ENCODE measurements at regions not wholly inside any gene's neighbourhood (a gene's known extent, or its start where the extent isn't known, plus 50 kb on each side); places are given as distances from the start of the nearest gene placed in this dataset.
"Not testable (repeated sequence)": the region's sequence is repeated elsewhere in the genome, so short reads cannot be mapped to it uniquely, and the experiment has no call there.

DNA sequence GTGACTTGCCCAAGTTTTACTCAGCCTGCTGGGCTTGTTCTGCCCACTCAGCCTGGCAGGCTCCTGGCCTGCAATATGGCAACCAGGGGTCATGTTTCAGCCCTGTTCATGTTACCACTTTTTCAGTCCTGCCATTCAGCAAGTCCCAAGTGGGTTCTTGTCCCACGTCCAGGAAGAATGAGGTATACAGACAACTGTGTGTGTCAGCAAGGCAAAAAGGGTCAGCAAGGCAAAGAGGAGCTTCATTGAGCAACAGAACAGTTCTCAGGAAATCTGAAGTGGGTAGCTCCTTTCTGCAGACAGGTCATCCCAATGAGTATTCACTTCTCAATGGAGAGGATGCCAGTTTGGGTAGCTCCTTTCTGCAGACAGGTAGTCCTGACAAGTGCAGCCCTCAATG, 1233.3 kb upstream of the B3GALT2 start:
- Mint-ChIP-seq H3K36me3 (ENCODE audit: low read depth) (peaks cover 3% of the 10 kb centered on the region), H3K4me1 (no peaks in the 10 kb centered on the region), H3K27me3 (ENCODE audit: insufficient read depth) (no peaks in the 10 kb centered on the region), H3K4me3 (no peak overlapping the region), H3K9me3 (peaks cover 19% of the 10 kb centered on the region), H3K27ac (no peak overlapping the region)
- Histone ChIP-seq H3K4me1 (ENCODE audit: control insufficient read depth, insufficient read depth, low read length) (no peaks in the 10 kb centered on the region), H3K9me3 (ENCODE audit: control insufficient read depth, low read length) (peaks cover 11% of the 10 kb centered on the region), H3K4me3 (ENCODE audit: low read length) (no peak overlapping the region), H3K27me3 (ENCODE audit: control insufficient read depth, insufficient read depth, low read length, poor library complexity, severe bottlenecking) (no peaks in the 10 kb centered on the region), H3K9ac (ENCODE audit: extremely low read depth, low read length, poor library complexity, severe bottlenecking) (no peak overlapping the region), H3K27ac (ENCODE audit: low read depth, low read length) (no peak overlapping the region), H3K36me3 (ENCODE audit: control insufficient read depth, insufficient read depth, low read length) (no peaks in the 10 kb centered on the region)
- TF ChIP-seq, protein P1, sequence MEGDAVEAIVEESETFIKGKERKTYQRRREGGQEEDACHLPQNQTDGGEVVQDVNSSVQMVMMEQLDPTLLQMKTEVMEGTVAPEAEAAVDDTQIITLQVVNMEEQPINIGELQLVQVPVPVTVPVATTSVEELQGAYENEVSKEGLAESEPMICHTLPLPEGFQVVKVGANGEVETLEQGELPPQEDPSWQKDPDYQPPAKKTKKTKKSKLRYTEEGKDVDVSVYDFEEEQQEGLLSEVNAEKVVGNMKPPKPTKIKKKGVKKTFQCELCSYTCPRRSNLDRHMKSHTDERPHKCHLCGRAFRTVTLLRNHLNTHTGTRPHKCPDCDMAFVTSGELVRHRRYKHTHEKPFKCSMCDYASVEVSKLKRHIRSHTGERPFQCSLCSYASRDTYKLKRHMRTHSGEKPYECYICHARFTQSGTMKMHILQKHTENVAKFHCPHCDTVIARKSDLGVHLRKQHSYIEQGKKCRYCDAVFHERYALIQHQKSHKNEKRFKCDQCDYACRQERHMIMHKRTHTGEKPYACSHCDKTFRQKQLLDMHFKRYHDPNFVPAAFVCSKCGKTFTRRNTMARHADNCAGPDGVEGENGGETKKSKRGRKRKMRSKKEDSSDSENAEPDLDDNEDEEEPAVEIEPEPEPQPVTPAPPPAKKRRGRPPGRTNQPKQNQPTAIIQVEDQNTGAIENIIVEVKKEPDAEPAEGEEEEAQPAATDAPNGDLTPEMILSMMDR (conservative IDR thresholded peaks at IDR 0.05): no peak
- DNase-seq: no peak
- 82 to 90% methylated on average over 1 of the region's 1 CpG for WGBS, 2 experiments (ENCODE audit: insufficient coverage in 1 of 2, insufficient read length in 1 of 2)

DNA sequence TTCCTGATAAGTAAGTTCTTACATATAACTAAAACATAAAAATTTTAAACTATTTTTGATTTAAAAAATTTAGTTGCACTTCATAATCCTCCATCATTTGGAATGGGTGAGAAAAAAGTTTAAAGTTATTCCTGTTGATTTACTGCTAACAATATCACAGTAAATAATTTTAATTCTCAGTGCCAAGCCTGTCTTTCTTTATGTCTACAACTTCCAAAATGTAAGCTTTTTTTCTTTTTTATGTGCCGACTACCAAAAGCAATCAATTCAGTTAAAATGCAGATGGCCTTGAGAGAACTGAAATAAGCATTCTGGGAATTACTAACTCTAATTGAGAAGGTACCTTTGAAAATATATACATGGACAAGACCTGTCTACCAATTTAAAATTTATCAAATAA, 1224.3 kb upstream of the B3GALT2 start:
- Histone ChIP-seq H3K27ac (ENCODE audit: low read depth, low read length) (no peak overlapping the region), H3K36me3 (ENCODE audit: control insufficient read depth, insufficient read depth, low read length) (no peaks in the 10 kb centered on the region), H3K9ac (ENCODE audit: extremely low read depth, low read length, poor library complexity, severe bottlenecking) (no peak overlapping the region), H3K4me1 (ENCODE audit: control insufficient read depth, insufficient read depth, low read length) (no peaks in the 10 kb centered on the region), H3K9me3 (ENCODE audit: control insufficient read depth, low read length) (peaks cover under 1% of the 10 kb centered on the region), H3K4me3 (ENCODE audit: low read length) (no peak overlapping the region), H3K27me3 (ENCODE audit: control insufficient read depth, insufficient read depth, low read length, poor library complexity, severe bottlenecking) (no peaks in the 10 kb centered on the region)
- 88% methylated on average over 1 of the region's 1 CpG; no CpG with 5 or more reads in 1 of the 2 experiments for WGBS, 2 experiments (ENCODE audit: insufficient coverage in 1 of 2, insufficient read length in 1 of 2)
- no peaks in the 10 kb centered on the region for H3K27me3 Mint-ChIP-seq (ENCODE audit: insufficient read depth)
- no peaks in the 10 kb centered on the region for H3K9me3 Mint-ChIP-seq
- H3K27ac Mint-ChIP-seq: no peak overlapping the region
- no peak overlapping the region for H3K4me3 Mint-ChIP-seq
- TF ChIP-seq, protein P1 (conservative IDR thresholded peaks at IDR 0.05): no peak
- no peaks in the 10 kb centered on the region for H3K36me3 Mint-ChIP-seq (ENCODE audit: low read depth)
- no peaks in the 10 kb centered on the region for H3K4me1 Mint-ChIP-seq
- no peak for DNase-seq

DNA sequence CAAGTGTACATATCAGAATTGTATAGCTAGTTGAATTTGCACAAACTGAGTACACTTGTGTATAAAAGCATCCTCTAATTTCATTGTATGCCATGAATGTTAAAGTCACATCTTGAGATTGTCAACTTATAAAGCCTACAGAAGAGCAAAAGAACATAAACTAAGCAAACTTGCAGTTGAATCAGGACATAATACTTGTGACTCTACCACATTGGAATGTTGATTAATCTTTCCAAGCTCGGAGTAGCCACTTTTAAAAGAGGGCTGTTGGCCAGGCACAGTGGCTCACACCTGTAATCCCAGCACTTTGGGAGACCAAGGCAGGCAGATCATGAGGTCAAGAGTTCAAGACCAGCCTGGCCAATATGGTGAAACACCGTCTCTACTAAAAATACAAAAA, 1220.8 kb upstream of the B3GALT2 start:
- not testable (repeated sequence) for H3K36me3 ChIP-seq (ENCODE audit: control insufficient read depth, insufficient read depth, low read length); H3K4me1 ChIP-seq (ENCODE audit: control insufficient read depth, insufficient read depth, low read length); H3K27me3 ChIP-seq (ENCODE audit: control insufficient read depth, insufficient read depth, low read length, poor library complexity, severe bottlenecking); H3K4me3 ChIP-seq (ENCODE audit: low read length); H3K27me3 Mint-ChIP-seq (ENCODE audit: insufficient read depth); H3K4me1 Mint-ChIP-seq; H3K27ac ChIP-seq (ENCODE audit: low read depth, low read length); H3K36me3 Mint-ChIP-seq (ENCODE audit: low read depth); H3K9me3 Mint-ChIP-seq; H3K9ac ChIP-seq (ENCODE audit: extremely low read depth, low read length, poor library complexity, severe bottlenecking); H3K9me3 ChIP-seq (ENCODE audit: control insufficient read depth, low read length); H3K4me3 Mint-ChIP-seq; DNase-seq; H3K27ac Mint-ChIP-seq
- 83% methylated on average over 1 to 2 of the region's 2 CpGs for WGBS, 2 experiments (ENCODE audit: insufficient coverage in 1 of 2, insufficient read length in 1 of 2)

DNA sequence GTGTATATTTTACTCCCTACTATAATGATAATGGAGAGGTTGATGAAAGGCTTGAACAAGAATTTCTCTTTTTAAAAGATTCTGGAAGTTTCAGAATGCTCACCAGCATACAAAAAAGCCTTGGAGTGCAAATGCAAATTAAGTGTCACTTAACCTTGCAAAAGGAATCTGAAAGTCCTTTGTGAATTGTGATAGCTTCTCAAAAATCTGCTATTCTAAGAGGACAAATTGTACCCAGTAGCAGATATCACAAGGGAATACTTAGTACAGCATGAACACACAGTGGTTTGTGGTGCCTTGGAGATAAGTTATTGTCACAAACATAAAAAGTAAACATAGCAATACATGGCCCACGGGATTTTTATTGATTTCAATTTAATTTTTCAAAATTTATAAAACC, 1208.3 kb upstream of the B3GALT2 start:
- Mint-ChIP-seq H3K27ac (no peak overlapping the region), H3K4me1 (no peaks in the 10 kb centered on the region), H3K36me3 (ENCODE audit: low read depth) (no peaks in the 10 kb centered on the region), H3K9me3 (no peaks in the 10 kb centered on the region), H3K27me3 (ENCODE audit: insufficient read depth) (no peaks in the 10 kb centered on the region), H3K4me3 (no peak overlapping the region)
- H3K4me3 ChIP-seq (ENCODE audit: low read length): no peak overlapping the region
- H3K27me3 ChIP-seq (ENCODE audit: control insufficient read depth, insufficient read depth, low read length, poor library complexity, severe bottlenecking): no peaks in the 10 kb centered on the region
- TF ChIP-seq, protein P1 (conservative IDR thresholded peaks at IDR 0.05): no peak
- no peaks in the 10 kb centered on the region for H3K36me3 ChIP-seq (ENCODE audit: control insufficient read depth, insufficient read depth, low read length)
- H3K4me1 ChIP-seq (ENCODE audit: control insufficient read depth, insufficient read depth, low read length): no peaks in the 10 kb centered on the region
- no peak overlapping the region for H3K9ac ChIP-seq (ENCODE audit: extremely low read depth, low read length, poor library complexity, severe bottlenecking)
- H3K27ac ChIP-seq (ENCODE audit: low read depth, low read length): peak overlapping the region; percentile 63
- H3K9me3 ChIP-seq (ENCODE audit: control insufficient read depth, low read length): no peaks in the 10 kb centered on the region
- no peak for DNase-seq
- no CpG with 5 or more reads among the region's 1 CpG for WGBS, 2 experiments (ENCODE audit: insufficient coverage in 1 of 2, insufficient read length in 1 of 2)
